Astrocyte (in vitro differentiated cells and primary cell): ENCODE measurements at regions not wholly inside any gene's neighbourhood (a gene's known extent, or its start where the extent isn't known, plus 50 kb on each side); places are given as distances from the start of the nearest gene placed in this dataset.

Experiments
- EZH2 ChIP-seq: IDR thresholded peaks from 2 replicates; pipeline ENCODE4 v1.6.1; 2012; ENCODE audit warnings: mild to moderate bottlenecking, low read length, inconsistent platforms; ENCODE audit not compliant: insufficient read depth
- TF ChIP-seq, protein P1 (sequence below): IDR thresholded peaks from 2 replicates; pipeline ENCODE4 v1.5.1; 2011; ENCODE audit warnings: low read depth, mild to moderate bottlenecking, inconsistent platforms, low read length, moderate library complexity; ENCODE audit not compliant: insufficient read depth

DNA sequence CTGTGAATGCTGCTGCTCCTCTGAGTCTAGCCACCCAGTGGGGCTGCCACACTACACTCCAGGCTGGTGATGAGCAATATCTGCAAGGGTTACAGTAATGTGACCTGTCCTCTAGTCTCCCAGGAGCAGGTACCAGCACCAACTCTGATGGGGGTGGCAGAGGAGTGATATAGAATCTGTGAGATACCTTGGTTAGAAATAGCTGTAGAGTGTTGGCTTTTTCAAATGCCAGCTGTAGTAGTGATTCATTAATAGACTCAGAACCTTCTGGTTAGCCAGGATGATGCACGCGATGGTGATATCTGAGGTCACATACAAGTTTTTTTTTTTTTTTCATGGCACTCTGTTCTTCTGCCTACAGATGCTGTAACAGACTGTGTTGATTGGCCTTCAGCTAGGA, 757.1 kb downstream of the INHBA start:
- TF ChIP-seq, protein P1, sequence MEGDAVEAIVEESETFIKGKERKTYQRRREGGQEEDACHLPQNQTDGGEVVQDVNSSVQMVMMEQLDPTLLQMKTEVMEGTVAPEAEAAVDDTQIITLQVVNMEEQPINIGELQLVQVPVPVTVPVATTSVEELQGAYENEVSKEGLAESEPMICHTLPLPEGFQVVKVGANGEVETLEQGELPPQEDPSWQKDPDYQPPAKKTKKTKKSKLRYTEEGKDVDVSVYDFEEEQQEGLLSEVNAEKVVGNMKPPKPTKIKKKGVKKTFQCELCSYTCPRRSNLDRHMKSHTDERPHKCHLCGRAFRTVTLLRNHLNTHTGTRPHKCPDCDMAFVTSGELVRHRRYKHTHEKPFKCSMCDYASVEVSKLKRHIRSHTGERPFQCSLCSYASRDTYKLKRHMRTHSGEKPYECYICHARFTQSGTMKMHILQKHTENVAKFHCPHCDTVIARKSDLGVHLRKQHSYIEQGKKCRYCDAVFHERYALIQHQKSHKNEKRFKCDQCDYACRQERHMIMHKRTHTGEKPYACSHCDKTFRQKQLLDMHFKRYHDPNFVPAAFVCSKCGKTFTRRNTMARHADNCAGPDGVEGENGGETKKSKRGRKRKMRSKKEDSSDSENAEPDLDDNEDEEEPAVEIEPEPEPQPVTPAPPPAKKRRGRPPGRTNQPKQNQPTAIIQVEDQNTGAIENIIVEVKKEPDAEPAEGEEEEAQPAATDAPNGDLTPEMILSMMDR = no peak
- no peak for TF ChIP-seq EZH2
